ENCODE measurements at regions not wholly inside any gene's neighbourhood (a gene's known extent, or its start where the extent isn't known, plus 50 kb on each side); places are given as distances from the start of the nearest gene placed in this dataset.

DNA sequence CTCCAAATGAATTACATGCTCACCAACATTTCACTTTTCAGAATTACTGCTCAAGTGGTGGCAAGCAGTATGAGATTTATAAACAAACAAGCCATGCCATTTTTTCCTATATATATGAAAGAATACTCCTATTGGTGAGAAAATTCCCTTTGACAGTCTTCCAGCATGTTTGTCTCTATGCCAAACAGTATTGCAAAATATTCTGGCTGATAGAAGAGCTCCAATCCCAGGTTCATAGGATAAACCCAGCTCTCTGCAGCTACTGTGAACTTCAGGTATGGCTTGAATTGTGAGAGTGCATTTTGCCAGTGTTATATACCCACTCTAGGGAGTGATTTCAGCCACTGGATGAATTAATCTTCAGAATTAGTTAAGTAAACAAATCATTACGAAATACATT is 108.8 kb downstream of the MAGEC2 start:
- TF ChIP-seq, protein P1, sequence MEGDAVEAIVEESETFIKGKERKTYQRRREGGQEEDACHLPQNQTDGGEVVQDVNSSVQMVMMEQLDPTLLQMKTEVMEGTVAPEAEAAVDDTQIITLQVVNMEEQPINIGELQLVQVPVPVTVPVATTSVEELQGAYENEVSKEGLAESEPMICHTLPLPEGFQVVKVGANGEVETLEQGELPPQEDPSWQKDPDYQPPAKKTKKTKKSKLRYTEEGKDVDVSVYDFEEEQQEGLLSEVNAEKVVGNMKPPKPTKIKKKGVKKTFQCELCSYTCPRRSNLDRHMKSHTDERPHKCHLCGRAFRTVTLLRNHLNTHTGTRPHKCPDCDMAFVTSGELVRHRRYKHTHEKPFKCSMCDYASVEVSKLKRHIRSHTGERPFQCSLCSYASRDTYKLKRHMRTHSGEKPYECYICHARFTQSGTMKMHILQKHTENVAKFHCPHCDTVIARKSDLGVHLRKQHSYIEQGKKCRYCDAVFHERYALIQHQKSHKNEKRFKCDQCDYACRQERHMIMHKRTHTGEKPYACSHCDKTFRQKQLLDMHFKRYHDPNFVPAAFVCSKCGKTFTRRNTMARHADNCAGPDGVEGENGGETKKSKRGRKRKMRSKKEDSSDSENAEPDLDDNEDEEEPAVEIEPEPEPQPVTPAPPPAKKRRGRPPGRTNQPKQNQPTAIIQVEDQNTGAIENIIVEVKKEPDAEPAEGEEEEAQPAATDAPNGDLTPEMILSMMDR (conservative IDR thresholded peaks at IDR 0.05; ENCODE audit: low read length): no peak
- no peak for TF ChIP-seq EZH2phosphoT487 (IDR thresholded peaks at IDR 0.05; ENCODE audit: borderline replicate concordance, low read depth, low read length)
